Astrocyte of the spinal cord (primary cell): ENCODE measurements at regions not wholly inside any gene's neighbourhood (a gene's known extent, or its start where the extent isn't known, plus 50 kb on each side); places are given as distances from the start of the nearest gene placed in this dataset.
A peak's percentile ranks its signal among the peaks of the same experiment; 100 is the strongest.

Source experiments
- DNase-seq: peaks from one replicate; pipeline ENCODE4 v3.0.0; 2011; ENCODE audit warnings: low read depth, low spot score
- H3K4me3 ChIP-seq: 2 replicates; pipeline ENCODE4 v1.5.1; 2011; ENCODE audit warnings: low read depth, mild to moderate bottlenecking, low read length, moderate library complexity
- in situ Hi-C: cut with HindIII; loops from 2 replicates; pipeline ENCODE4 v1.10.0; 2017; ENCODE audit warnings: low sequenced_read_pairs
- TF ChIP-seq, protein P1 (sequence below): IDR thresholded peaks from 2 replicates; pipeline ENCODE4 v1.5.1; 2012; ENCODE audit warnings: low read depth, mild to moderate bottlenecking, low read length, inconsistent platforms

DNA sequence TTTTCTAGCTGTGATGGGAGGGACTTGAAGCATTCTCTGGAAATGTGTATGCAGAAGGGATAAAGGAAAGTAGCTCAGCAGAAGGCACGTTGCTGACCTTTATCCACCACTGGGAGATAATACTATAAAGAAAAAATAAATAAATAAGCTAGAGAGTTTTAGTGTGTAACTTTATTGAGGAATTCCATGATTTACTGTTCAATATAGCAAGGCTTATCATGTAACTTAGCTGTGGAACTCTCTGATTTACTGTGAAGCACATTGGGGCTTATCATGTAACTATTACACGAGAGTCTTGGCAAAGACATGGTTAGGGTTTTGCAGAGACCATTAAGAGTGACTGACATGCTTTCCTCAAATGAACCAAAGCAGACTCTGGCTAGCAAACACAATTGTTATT, 316.1 kb upstream of the SNX7 start:
- no peak overlapping the region for H3K4me3 ChIP-seq
- DNase-seq: no peak
- TF ChIP-seq, protein P1, sequence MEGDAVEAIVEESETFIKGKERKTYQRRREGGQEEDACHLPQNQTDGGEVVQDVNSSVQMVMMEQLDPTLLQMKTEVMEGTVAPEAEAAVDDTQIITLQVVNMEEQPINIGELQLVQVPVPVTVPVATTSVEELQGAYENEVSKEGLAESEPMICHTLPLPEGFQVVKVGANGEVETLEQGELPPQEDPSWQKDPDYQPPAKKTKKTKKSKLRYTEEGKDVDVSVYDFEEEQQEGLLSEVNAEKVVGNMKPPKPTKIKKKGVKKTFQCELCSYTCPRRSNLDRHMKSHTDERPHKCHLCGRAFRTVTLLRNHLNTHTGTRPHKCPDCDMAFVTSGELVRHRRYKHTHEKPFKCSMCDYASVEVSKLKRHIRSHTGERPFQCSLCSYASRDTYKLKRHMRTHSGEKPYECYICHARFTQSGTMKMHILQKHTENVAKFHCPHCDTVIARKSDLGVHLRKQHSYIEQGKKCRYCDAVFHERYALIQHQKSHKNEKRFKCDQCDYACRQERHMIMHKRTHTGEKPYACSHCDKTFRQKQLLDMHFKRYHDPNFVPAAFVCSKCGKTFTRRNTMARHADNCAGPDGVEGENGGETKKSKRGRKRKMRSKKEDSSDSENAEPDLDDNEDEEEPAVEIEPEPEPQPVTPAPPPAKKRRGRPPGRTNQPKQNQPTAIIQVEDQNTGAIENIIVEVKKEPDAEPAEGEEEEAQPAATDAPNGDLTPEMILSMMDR: no peak
- in situ Hi-C loops: no loop called here

DNA sequence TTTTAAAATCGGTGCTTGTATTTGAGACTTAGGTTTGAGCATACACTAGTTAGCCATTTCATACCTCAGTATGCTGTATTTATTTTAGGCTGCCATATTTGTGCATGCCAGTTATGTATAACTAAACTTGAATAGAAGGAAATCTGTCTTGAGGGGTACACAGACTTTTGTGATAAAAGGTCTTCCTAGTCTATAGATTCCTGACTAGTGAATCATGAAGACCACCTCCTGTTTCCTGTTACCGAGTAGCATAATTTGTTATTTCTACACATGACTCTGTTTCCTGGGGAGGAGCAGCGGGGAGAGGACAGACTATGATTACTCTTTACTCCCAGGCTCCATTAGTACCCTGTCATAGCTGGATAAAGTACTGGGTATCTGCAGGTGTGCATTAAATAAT, 316.8 kb upstream of the SNX7 start:
- TF ChIP-seq, protein P1: no peak
- peak; percentile 23 for DNase-seq
- in situ Hi-C loops: no loop called here
- no peak overlapping the region for H3K4me3 ChIP-seq

DNA sequence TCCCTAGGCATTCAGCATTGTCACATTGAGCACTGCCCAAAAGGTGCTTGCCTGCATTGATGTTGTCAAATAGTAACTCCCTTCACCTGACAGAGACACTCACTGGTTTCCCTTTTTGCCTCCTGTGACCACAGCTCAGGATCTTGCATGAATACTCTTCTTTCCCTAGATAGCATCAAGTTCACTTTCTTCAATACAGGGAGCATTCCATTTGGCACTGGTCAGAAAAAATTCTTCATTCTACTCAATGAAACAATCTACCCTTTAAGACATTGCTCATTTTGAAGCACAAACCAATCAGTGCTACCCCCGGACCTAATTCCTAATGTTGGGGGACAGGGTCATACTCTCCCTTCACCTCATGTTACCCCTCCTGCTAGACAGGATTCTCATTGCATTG, 319.0 kb upstream of the SNX7 start:
- peak; percentile 17 for DNase-seq
- in situ Hi-C loops: no loop called here
- H3K4me3 ChIP-seq: no peak overlapping the region
- TF ChIP-seq, protein P1: no peak

DNA sequence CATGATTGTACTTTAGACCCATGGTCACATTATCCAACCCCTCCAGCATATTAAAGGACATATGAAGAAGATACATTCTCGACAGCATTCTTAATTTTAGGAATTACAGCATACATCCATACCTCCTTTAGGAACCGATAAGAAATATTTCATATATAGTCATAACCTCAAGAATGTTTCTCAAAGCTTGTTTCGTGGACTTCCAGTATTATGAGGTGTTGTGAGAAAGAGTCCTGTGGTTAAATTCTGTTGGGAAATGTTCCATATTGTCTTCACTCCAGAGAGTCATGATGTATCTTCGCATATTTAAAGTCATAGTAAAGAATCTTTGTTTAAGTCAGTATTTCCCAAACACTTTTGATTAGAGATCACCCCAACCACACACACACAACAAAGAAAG, 321.0 kb upstream of the SNX7 start:
- no peak overlapping the region for H3K4me3 ChIP-seq
- DNase-seq: peak; percentile 68
- in situ Hi-C loops: no loop called here
- TF ChIP-seq, protein P1: no peak

DNA sequence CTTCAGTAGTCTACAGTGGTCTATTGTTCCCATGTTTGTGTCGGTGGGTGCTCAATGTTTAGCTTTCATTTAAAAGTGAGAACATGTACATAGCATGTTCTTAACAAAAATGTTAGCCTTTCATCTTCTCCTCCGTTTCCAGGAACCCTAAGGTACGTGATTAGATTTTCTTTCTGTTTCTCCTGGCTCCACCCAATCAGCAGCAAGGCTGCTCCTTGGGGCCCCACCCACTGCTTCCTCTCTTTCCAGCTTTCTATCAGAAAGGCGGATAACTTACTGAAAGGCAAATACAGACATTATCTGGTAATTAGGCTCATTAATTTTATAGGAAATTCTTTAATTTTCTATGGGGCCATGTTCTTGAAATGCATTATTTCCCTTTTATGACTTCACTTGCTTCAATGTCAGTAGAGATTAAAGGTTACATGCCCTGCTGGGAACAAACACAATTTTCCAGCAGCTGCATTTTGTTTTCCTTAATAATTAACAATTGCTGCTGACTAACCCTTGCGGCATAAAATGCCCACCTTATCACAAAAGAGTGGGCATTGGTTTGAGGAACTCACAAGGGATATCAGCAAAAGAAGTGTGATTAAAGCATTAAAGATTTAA, 324.9 kb upstream of the SNX7 start:
- no peak overlapping the region for H3K4me3 ChIP-seq
- TF ChIP-seq, protein P1: no peak
- DNase-seq: no peak
- in situ Hi-C loops: no loop called here

DNA sequence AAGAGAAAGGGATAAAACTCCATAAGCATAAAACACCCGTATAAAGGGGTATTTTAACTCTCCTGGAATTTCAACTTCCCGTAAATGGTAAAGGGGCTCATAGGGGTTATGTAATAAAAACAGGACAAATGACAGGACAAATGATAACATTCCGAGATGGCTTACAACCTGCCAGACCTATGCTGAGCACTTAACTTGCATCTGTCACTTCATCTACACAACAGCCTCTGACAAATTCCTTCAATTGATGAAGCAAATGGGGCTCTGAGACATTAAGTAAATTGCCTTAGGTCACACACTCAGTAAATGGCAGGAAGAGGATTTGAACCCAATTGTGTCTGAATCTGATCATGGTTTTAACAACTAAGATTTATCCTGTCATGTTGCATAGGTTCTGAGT, 327.6 kb upstream of the SNX7 start:
- no peak for DNase-seq
- TF ChIP-seq, protein P1: no peak
- in situ Hi-C loops: no loop called here

DNA sequence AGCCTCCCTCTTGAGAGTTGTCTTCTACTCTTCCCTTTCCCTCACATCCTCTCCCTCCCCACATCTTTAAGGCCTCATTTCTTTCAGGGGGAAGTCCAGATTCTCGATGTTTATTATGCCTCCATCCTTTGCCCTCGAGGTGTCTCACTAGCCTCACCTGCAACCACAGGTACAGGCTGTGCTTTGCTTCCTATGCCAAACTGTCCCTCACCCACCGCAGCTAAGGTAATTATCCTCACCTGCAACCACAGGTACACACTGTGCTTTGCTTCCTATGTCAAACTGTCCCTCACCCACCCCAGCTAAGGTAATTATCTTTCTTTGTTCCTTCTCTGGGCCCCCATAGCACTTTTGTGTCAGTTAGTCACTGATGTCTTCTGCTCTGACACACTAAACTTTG, 328.1 kb upstream of the SNX7 start:
- TF ChIP-seq, protein P1: no peak
- no peak overlapping the region for H3K4me3 ChIP-seq
- no peak for DNase-seq
- in situ Hi-C loops: no loop called here

More for the DNA sequence above, 327.6 kb upstream of the SNX7 start:
- no peak overlapping the region for H3K4me3 ChIP-seq
